HepG2 (cell line): ENCODE measurements at regions not wholly inside any gene's neighbourhood (a gene's known extent, or its start where the extent isn't known, plus 50 kb on each side); places are given as distances from the start of the nearest gene placed in this dataset.

ENCODE experiments used
- HIVEP1 ChIP-seq: sonication (generic); formaldehyde crosslinking; IDR thresholded peaks from 2 replicates; pipeline ENCODE4 v1.4.0; 2020; ENCODE audit warnings: mild to moderate bottlenecking, missing genetic modification reagents
- MXD4 ChIP-seq: IDR thresholded peaks from 2 replicates; pipeline ENCODE4 v1.6.1; 2016; ENCODE audit warnings: mild to moderate bottlenecking, missing biosample characterization, missing genetic modification reagents
- NCOA1 ChIP-seq: sonication (generic); formaldehyde crosslinking; IDR thresholded peaks from 2 replicates; pipeline ENCODE4 v1.9.0; 2021; ENCODE audit warnings: missing genetic modification reagents
- TAF15 ChIP-seq: fragments of 200-400 bp; formaldehyde crosslinking; IDR thresholded peaks from one replicate; pipeline ENCODE4 v1.6.1; 2018; ENCODE audit warnings: mild to moderate bottlenecking, low read depth, low read length; ENCODE audit not compliant: poor library complexity, severe bottlenecking
- TCF7 ChIP-seq: sonication (generic); IDR thresholded peaks from 2 replicates; pipeline ENCODE4 v1.6.1; 2016; ENCODE audit warnings: antibody characterized with exemption, low read depth
- ZNF121 ChIP-seq: sonication (generic); formaldehyde crosslinking; IDR thresholded peaks from 2 replicates; pipeline ENCODE4 v1.5.0; 2020; ENCODE audit warnings: mild to moderate bottlenecking, missing genetic modification reagents

GRCh38 chr4:95643627-95644026, 94.9 kb upstream of the UNC5C start:
- TF ChIP-seq MXD4 (CRISPR knock-in tag) (no peak), HIVEP1 (CRISPR knock-in tag) (no peak), ZNF121 (no peak), TAF15 (no peak), TCF7 (no peak), NCOA1 (CRISPR knock-in tag) (no peak)
